Activated CD4-positive, alpha-beta T cell treated with anti-CD3 and anti-CD28 coated beads for 36 hours (primary cell): ENCODE measurements at regions not wholly inside any gene's neighbourhood (a gene's known extent, or its start where the extent isn't known, plus 50 kb on each side); places are given as distances from the start of the nearest gene placed in this dataset.

Source experiments
- ATAC-seq: fragments of 200-7000 bp; cut with Tn5 transposase; one replicate; pipeline ENCODE4 v1.10.0; 2021; ENCODE audit warnings: mild to moderate bottlenecking, moderate library complexity
- CTCF ChIA-PET: fragments of 350-600 bp; sonication (Branson Sonifier 250); formaldehyde crosslinking; loops from one replicate; lab custom pipeline; 2021; ENCODE audit warnings: antibody characterized with exemption; lab: Charles Lee
- POLR2A ChIA-PET: fragments of 350-600 bp; sonication (Branson Sonifier 250); formaldehyde crosslinking; loops from one replicate; lab custom pipeline; 2021; ENCODE audit warnings: antibody characterized with exemption, inconsistent platforms; lab: Charles Lee
- DNase-seq: peaks from one replicate; pipeline ENCODE4 v3.0.0-alpha.2; 2020
- H3K27ac Mint-ChIP-seq: one replicate; pipeline ENCODE4 v1.8.0; 2021; ENCODE audit warnings: mixed read lengths
- H3K27me3 Mint-ChIP-seq: one replicate; pipeline ENCODE4 v1.8.0; 2021; ENCODE audit warnings: mixed read lengths
- H3K36me3 Mint-ChIP-seq: one replicate; pipeline ENCODE4 v1.8.0; 2021; ENCODE audit warnings: low read depth, mixed read lengths
- H3K4me1 Mint-ChIP-seq: one replicate; pipeline ENCODE4 v1.8.0; 2021; ENCODE audit warnings: mixed read lengths
- H3K4me3 Mint-ChIP-seq: one replicate; pipeline ENCODE4 v1.8.0; 2021; ENCODE audit warnings: mild to moderate bottlenecking, moderate library complexity, mixed read lengths
- H3K9me3 Mint-ChIP-seq: one replicate; pipeline ENCODE4 v1.8.0; 2021; ENCODE audit warnings: low read depth, mixed read lengths
- intact Hi-C, 2 experiments: fragments of 100-400 bp; cut with DNase I in 1 of 2; cut with micrococcal nuclease in 1 of 2; formaldehyde crosslinking; loops; one replicate each; pipeline versions ENCODE4 v1.14.2 to v1.15.1; 2022 to 2024; cut with DNase I, micrococcal nuclease

- Mint-ChIP-seq H3K36me3 (no peaks in the 10 kb centered on the region), H3K9me3 (peaks cover 2% of the 10 kb centered on the region), H3K4me3 (no peak overlapping the region), H3K27ac (no peak overlapping the region), H3K27me3 (peaks cover 16% of the 10 kb centered on the region), H3K4me1 (no peaks in the 10 kb centered on the region)
- CTCF ChIA-PET: no interaction called here
- DNase-seq (no peak), ATAC-seq (no peak)
- POLR2A ChIA-PET: no interaction called here
- intact Hi-C loops: no loop called here
Measured at GRCh38 chr16:86683441-86684194, 105.3 kb downstream of the FOXL1 start.

DNA sequence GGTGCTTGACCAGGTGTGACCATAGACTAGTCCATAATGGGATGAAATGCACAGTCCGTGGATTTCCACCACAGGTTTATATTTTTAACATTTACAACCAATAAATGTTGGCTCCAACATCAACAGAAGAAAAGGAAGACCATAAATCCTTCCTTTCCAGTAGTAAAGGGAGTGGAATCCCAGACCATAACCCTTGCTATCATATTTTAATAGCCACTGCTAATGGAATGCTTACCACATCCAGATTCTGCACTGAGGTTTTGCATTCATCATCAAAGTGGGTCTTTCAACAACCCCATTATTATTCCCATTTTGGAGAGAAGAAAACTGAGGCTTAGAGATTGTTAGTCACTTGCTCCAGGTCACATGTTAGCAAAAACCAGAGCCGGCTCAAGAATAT, 106.7 kb downstream of the FOXL1 start:
- H3K27ac Mint-ChIP-seq: no peak overlapping the region
- ChIA-PET CTCF (no interaction called here), POLR2A (no interaction called here)
- ATAC-seq (no peak), DNase-seq (no peak)
- no peak overlapping the region for H3K4me3 Mint-ChIP-seq
- intact Hi-C loops: no loop called here
- peaks cover 13% of the 10 kb centered on the region for H3K27me3 Mint-ChIP-seq
- H3K4me1 Mint-ChIP-seq: no peaks in the 10 kb centered on the region
- H3K36me3 Mint-ChIP-seq: no peaks in the 10 kb centered on the region
- H3K9me3 Mint-ChIP-seq: no peaks in the 10 kb centered on the region

- ATAC-seq: no peak
Measured at GRCh38 chr16:86690970-86691369, 112.6 kb downstream of the FOXL1 start.

DNA sequence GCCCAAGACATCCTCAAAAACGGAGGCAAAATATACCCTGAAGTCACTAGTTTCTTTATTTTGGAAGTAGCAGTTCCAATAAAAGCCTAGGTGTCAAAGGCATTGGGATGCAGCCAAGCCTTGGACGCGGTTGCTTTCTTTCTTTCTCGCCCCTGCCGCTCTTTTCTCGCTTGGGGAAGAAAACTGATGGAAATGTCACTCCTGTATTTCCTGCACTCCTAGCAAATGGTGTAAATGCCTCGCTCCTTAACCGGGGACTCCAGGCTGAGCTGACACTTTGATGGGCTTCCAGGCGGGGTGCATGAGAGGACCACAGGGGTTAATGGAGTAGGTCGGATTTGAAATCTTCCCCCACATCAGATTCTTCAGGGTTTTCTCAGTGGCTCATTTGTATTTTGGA, 114.1 kb downstream of the FOXL1 start:
- POLR2A ChIA-PET: no interaction called here
- no peaks in the 10 kb centered on the region for H3K9me3 Mint-ChIP-seq
- no peaks in the 10 kb centered on the region for H3K4me1 Mint-ChIP-seq
- intact Hi-C loops: no loop called here
- DNase-seq (no peak), ATAC-seq (no peak)
- H3K27ac Mint-ChIP-seq: no peak overlapping the region
- CTCF ChIA-PET: interaction anchor here (1.5 kb wide), 1 partner anchor 9 kb away, joined by 3 read pairs; no protein-coding TSS in a partner anchor
- peaks cover 9% of the 10 kb centered on the region for H3K27me3 Mint-ChIP-seq
- no peak overlapping the region for H3K4me3 Mint-ChIP-seq
- no peaks in the 10 kb centered on the region for H3K36me3 Mint-ChIP-seq

More at GRCh38 chr16:86690970-86691369, 112.6 kb downstream of the FOXL1 start:
- intact Hi-C loops: no loop called here
- Mint-ChIP-seq H3K27ac (no peak overlapping the region), H3K27me3 (peaks cover 8% of the 10 kb centered on the region), H3K4me3 (no peak overlapping the region), H3K36me3 (no peaks in the 10 kb centered on the region), H3K9me3 (no peaks in the 10 kb centered on the region), H3K4me1 (no peaks in the 10 kb centered on the region)
- no peak for DNase-seq
- ChIA-PET CTCF (no interaction called here), POLR2A (no interaction called here)

DNA sequence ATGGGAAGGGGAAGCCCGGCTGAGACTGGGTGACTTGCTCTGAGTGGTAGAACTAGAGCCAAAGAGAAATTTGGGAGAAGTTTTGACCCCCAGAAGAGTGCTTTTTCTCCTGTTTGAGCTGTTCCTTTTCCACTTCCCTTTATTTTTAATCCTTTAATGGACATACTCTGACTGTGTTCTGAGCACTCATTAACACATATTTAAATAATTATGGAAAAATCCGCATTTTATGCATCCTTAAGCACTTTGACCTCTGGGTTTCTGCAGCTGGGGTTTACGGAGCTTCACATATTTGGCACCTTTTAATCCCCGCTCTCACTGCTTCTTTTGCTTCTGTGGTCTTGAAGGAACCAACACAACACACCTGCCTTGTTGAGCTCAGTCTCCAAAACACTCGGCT, 114.7 kb downstream of the FOXL1 start:
- CTCF ChIA-PET: interaction anchor here (1.5 kb wide), 1 partner anchor 9 kb away, joined by 3 read pairs; no protein-coding TSS in a partner anchor
- no peaks in the 10 kb centered on the region for H3K36me3 Mint-ChIP-seq

DNA sequence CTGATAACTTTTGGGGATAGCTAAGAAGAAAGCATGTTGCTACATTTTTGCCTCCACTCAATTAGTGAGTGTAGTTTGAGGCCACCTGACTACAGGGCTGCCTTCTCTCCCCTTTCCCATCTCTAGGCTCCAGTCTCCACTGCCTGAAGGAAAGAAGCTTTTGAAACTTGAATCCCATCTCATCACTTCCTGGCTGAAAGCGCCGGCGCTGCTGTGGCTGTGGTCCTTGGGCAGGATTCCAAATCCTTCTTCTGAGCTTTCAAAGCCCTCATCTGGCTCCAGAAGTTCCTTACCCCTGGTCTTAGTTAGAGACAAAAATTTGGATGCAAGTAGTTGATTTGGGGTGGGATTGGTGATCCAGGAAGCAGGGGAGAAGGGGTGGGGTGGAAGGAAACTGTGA, 119.4 kb downstream of the FOXL1 start:
- ATAC-seq (no peak), DNase-seq (no peak)
- Mint-ChIP-seq H3K4me1 (no peaks in the 10 kb centered on the region), H3K4me3 (no peak overlapping the region), H3K36me3 (no peaks in the 10 kb centered on the region), H3K27me3 (peaks cover 13% of the 10 kb centered on the region), H3K9me3 (no peaks in the 10 kb centered on the region), H3K27ac (no peak overlapping the region)
- ChIA-PET POLR2A (no interaction called here), CTCF (interaction anchor here (0.6 to 0.7 kb wide), 3 partner anchors 444 to 1389 kb away, joined by 3 to 5 read pairs (median 3); no protein-coding TSS in a partner anchor)
- intact Hi-C loops: no loop called here

More for the DNA sequence above, 114.7 kb downstream of the FOXL1 start:
- intact Hi-C loops: no loop called here
- Mint-ChIP-seq H3K27me3 (peaks cover 9% of the 10 kb centered on the region), H3K9me3 (no peaks in the 10 kb centered on the region), H3K27ac (no peak overlapping the region), H3K4me1 (no peaks in the 10 kb centered on the region), H3K4me3 (no peak overlapping the region)
- POLR2A ChIA-PET: no interaction called here
- DNase-seq (no peak), ATAC-seq (no peak)

DNA sequence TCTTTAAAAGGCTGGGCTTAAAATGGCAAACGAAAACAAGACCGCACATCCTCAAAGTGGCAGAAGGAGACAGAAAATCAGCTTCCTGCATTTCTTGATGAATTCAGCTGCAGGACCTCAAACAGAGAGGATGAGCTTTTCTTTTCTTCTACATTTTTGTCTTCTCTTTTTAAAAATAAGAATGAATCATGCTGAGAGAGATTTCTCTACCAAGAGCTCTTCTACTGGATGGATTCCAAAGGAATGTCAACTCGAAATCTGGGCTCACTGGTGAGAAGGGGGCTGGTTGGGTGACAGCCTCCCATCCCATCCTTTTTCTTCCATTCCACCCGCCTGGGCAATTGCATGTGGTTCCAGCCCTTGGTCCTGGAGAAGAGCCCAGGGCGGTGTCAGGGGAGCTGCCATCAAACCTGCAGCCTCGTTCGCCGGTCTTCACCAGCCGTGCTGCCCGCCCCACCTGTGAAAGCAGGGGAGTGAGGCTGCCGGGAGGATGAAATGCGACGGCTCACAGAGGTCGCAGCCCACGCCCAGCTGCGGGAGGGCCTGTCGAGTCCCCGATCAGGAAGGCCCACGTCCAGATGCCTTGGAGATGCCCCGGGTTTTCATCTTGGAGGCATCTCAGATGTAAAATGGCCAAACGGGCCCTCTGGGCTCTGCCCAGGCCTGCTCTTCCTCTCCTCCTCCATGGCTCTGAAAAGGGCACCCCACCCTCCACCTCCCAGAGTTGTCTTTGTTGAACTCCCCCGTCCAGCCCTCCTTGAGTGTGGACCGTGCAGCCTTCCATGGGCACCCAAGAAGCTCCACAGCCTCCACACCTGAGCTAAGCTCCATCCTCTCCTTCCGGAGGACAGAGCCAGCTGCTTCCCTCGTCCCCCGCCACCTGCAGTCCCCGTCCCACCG, 121.9 kb downstream of the FOXL1 start:
- Mint-ChIP-seq H3K27ac (no peak overlapping the region), H3K9me3 (no peaks in the 10 kb centered on the region), H3K27me3 (peaks cover 10% of the 10 kb centered on the region), H3K4me1 (no peaks in the 10 kb centered on the region), H3K36me3 (no peaks in the 10 kb centered on the region), H3K4me3 (no peak overlapping the region)
- ATAC-seq (no peak), DNase-seq (no peak)
- intact Hi-C loops: no loop called here
- ChIA-PET POLR2A (no interaction called here), CTCF (interaction anchor here (0.6 kb wide), 1 partner anchor 78 kb away, joined by 3 read pairs; no protein-coding TSS in a partner anchor)

GRCh38 chr16:86701286-86701975, 123.1 kb downstream of the FOXL1 start:
- peaks cover 6% of the 10 kb centered on the region for H3K27me3 Mint-ChIP-seq
- intact Hi-C loops: no loop called here
- DNase-seq (no peak), ATAC-seq (no peak)
- no peak overlapping the region for H3K27ac Mint-ChIP-seq
- ChIA-PET CTCF (interaction anchor here (1.0 kb wide), 1 partner anchor 8 kb away, joined by 3 read pairs; no protein-coding TSS in a partner anchor), POLR2A (no interaction called here)
- no peaks in the 10 kb centered on the region for H3K36me3 Mint-ChIP-seq
- H3K4me3 Mint-ChIP-seq: no peak overlapping the region
- H3K9me3 Mint-ChIP-seq: no peaks in the 10 kb centered on the region
- H3K4me1 Mint-ChIP-seq: no peaks in the 10 kb centered on the region

DNA sequence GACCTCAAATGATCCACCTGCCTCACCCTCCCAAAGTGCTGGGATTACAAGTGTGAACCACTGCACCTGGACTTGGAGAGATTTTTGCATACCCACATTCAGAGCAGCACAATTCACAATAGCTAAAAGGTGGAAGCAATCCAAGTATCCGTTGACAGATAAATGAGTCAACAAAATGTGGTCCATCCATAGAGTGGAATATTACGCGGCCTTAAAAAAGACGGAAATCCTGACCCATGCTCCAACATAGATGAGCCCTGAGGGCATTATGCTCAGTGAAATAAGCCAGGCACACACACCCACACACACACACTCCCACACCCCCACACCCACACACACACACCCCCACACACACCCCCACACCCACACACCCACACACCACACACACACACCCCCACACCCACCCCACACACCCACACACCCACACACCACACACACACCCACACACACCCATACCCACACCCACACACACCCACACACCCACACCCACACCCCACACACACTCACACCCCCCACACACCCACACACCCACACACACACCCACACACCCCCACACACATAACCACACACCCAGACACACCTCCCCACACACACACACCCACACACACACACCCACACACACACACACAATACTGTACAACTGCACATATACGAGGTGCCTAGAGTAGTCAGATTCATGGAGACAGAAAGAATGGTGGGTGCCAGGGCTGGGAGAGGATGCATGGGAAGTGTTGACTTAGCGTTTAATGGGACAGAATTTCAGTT, 124.7 kb downstream of the FOXL1 start:
- intact Hi-C loops: no loop called here
- no peak overlapping the region for H3K27ac Mint-ChIP-seq
- H3K9me3 Mint-ChIP-seq: no peaks in the 10 kb centered on the region
- no peak overlapping the region for H3K4me3 Mint-ChIP-seq
- DNase-seq (no peak), ATAC-seq (no peak)
- H3K27me3 Mint-ChIP-seq: peaks cover 6% of the 10 kb centered on the region
- no peaks in the 10 kb centered on the region for H3K36me3 Mint-ChIP-seq
- H3K4me1 Mint-ChIP-seq: no peaks in the 10 kb centered on the region
- POLR2A ChIA-PET: no interaction called here
- CTCF ChIA-PET: no interaction called here

DNA sequence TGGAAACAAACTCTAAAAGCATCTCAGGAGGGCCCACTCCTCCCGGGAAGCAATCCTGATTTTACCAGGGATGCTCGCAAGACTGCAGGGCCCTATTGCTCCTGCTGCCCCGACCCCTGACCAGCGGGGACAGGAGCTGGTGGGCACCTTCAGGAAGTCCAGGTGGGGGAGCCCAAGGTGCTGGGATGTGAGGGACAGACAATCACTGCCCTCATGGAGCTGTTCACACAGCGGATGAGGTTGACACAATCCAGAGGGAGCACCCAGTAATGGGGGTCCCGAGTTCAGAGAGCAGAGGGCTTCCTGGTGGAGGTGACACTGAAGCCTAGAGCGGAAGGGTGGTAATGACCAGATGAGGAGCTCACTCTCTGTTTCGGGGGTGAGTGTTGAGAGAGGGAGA, 126.2 kb downstream of the FOXL1 start:
- ChIA-PET POLR2A (no interaction called here), CTCF (no interaction called here)
- Mint-ChIP-seq H3K4me3 (no peak overlapping the region), H3K27ac (no peak overlapping the region), H3K27me3 (peaks cover 7% of the 10 kb centered on the region), H3K36me3 (no peaks in the 10 kb centered on the region), H3K4me1 (no peaks in the 10 kb centered on the region), H3K9me3 (no peaks in the 10 kb centered on the region)
- ATAC-seq (no peak), DNase-seq (no peak)
- intact Hi-C loops: no loop called here

GRCh38 chr16:86706726-86707125, 128.4 kb downstream of the FOXL1 start:
- Mint-ChIP-seq H3K36me3 (no peaks in the 10 kb centered on the region), H3K27me3 (peaks cover 5% of the 10 kb centered on the region), H3K4me1 (no peaks in the 10 kb centered on the region), H3K27ac (no peak overlapping the region), H3K9me3 (no peaks in the 10 kb centered on the region), H3K4me3 (no peak overlapping the region)
- DNase-seq (no peak), ATAC-seq (no peak)
- ChIA-PET POLR2A (no interaction called here), CTCF (no interaction called here)
- intact Hi-C loops: no loop called here
